ENCODE measurements at regions not wholly inside any gene's neighbourhood (a gene's known extent, or its start where the extent isn't known, plus 50 kb on each side); places are given as distances from the start of the nearest gene placed in this dataset.
"Not testable (repeated sequence)": the region's sequence is repeated elsewhere in the genome, so short reads cannot be mapped to it uniquely, and the experiment has no call there.

GRCh38 chr6:130557481-130558112 lies 191.8 kb downstream of the TMEM200A start:
- no peak for DNase-seq (ENCODE audit: low spot score)

GRCh38 chr6:130558131-130558530 lies 192.3 kb downstream of the TMEM200A start:
- no peak for DNase-seq (ENCODE audit: low spot score)

- DNase-seq (ENCODE audit: low spot score) = no peak
These were observed 193.3 kb downstream of the TMEM200A start for GRCh38 chr6:130559166-130559565.

- DNase-seq (ENCODE audit: low spot score) = no peak
These were observed 194.4 kb downstream of the TMEM200A start for GRCh38 chr6:130560231-130560630.

- DNase-seq (ENCODE audit: low spot score) = not testable (repeated sequence)
These were observed 195.3 kb downstream of the TMEM200A start for GRCh38 chr6:130561159-130561558.

- DNase-seq (ENCODE audit: low spot score) = no peak
These were observed 199.9 kb downstream of the TMEM200A start for GRCh38 chr6:130565696-130566095.

- DNase-seq (ENCODE audit: low spot score) = no peak
These were observed 208.3 kb downstream of the TMEM200A start for GRCh38 chr6:130574146-130574545.

GRCh38 chr6:130575557-130575956 lies 209.7 kb downstream of the TMEM200A start:
- DNase-seq (ENCODE audit: low spot score) = no peak

- no peak for DNase-seq (ENCODE audit: low spot score)
These were observed 210.2 kb downstream of the TMEM200A start for GRCh38 chr6:130575971-130576370.

GRCh38 chr6:130577178-130577919 lies 211.5 kb downstream of the TMEM200A start:
- DNase-seq (ENCODE audit: low spot score) = no peak

- no peak for DNase-seq (ENCODE audit: low spot score)
These were observed 212.9 kb downstream of the TMEM200A start for GRCh38 chr6:130578713-130579112.

- no peak for DNase-seq (ENCODE audit: low spot score)
These were observed 217.5 kb downstream of the TMEM200A start for GRCh38 chr6:130583268-130583667.

- DNase-seq (ENCODE audit: low spot score) = no peak
These were observed 219.8 kb downstream of the TMEM200A start for GRCh38 chr6:130585587-130585986.

- DNase-seq (ENCODE audit: low spot score) = no peak
These were observed 222.1 kb downstream of the TMEM200A start for GRCh38 chr6:130587778-130588520.

GRCh38 chr6:130593200-130593599 lies 227.4 kb downstream of the TMEM200A start:
- no peak for DNase-seq (ENCODE audit: low spot score)

GRCh38 chr6:130593948-130594347 lies 228.1 kb downstream of the TMEM200A start:
- peak; percentile 15 for DNase-seq (ENCODE audit: low spot score)

GRCh38 chr6:130598021-130598989 lies 228.9 kb upstream of the SMLR1 start:
- DNase-seq (ENCODE audit: low spot score) = no peak

- DNase-seq (ENCODE audit: low spot score) = peak; percentile 23
These were observed 226.3 kb upstream of the SMLR1 start for GRCh38 chr6:130600880-130601341.

- peak; percentile 93 for DNase-seq (ENCODE audit: low spot score)
These were observed 224.9 kb upstream of the SMLR1 start for GRCh38 chr6:130602151-130602770.

- no peak for DNase-seq (ENCODE audit: low spot score)
These were observed 223.8 kb upstream of the SMLR1 start for GRCh38 chr6:130603391-130603790.

GRCh38 chr6:130604841-130605399 lies 222.3 kb upstream of the SMLR1 start:
- DNase-seq (ENCODE audit: low spot score) = no peak

All from COLO829 (cell line).